ENCODE measurements at regions not wholly inside any gene's neighbourhood (a gene's known extent, or its start where the extent isn't known, plus 50 kb on each side); places are given as distances from the start of the nearest gene placed in this dataset.

DNA sequence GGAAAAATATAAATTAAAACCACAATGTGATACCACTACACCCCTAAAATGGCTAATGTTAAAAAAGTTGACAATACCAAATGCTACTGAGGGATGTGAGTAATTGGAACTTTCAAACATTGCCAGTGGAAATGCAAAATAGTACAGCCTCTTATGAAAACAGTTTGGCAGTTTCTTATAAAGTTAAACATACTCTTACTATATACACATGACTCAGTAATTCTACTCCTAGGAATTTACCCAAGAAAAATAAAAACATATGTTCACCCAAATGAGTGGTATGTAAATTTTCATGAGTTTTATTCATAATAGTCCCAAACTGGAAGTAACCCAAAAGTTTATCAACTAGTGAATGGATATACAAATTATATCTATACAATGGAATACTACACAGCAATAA lies 228.0 kb downstream of the CYP26B1 start:
- DNase-seq = no peak

DNA sequence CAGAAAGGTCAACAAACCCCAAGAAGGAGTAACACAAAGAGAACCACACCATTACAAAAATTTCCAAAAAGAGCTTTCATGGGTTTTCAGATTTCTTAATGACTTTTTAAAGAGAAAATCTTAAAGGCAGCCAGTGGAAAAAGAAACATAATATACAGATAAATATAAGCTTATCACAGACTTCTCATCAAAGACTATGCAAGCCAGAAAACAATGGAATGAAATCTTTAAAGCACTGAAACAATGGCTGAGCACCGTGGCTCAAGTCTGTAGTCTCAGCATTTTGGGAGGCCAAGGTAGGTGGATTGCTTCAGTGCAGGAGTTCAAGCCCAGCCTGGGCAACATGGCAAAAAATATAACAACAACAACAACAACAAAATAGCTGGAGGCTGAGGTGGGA lies 237.4 kb downstream of the CYP26B1 start:
- no peak for DNase-seq

DNA sequence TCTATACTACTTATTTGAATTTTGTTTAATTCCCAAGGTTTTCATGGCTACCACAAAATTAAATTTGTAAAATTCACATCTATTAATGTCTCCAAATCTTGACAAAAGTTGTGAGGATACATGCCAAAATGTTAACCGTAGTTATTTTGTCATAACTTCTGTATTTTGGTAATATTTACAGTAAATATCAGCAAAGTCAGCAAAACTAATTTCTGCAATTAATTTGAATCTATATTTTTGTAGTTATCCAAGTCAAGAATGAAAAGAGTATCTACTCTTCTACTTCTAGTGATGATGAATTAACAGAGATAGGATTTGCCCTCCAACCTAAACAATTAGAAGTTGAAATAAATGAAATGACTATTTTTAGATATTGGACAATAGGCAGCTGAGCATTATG lies 238.9 kb downstream of the CYP26B1 start:
- no peak for DNase-seq

DNA sequence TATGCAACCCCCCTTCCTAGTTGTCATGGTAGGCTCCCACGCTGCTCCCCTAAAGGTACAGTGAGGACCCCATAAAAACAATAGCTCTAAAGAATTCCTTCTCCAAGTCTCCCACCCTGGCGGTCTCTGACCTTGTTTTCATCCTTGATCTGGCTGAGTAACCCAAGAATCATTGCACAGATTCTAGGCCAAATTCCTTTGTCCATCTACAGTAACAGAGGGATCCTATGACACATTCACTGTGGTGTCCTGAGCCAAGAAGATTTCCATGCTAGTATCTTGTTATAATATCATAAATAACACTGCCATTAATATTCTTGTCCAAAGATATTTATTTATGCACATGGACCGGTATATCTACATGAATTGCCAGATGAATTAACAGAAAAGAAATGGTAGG lies 240.2 kb downstream of the CYP26B1 start:
- no peak for DNase-seq

DNA sequence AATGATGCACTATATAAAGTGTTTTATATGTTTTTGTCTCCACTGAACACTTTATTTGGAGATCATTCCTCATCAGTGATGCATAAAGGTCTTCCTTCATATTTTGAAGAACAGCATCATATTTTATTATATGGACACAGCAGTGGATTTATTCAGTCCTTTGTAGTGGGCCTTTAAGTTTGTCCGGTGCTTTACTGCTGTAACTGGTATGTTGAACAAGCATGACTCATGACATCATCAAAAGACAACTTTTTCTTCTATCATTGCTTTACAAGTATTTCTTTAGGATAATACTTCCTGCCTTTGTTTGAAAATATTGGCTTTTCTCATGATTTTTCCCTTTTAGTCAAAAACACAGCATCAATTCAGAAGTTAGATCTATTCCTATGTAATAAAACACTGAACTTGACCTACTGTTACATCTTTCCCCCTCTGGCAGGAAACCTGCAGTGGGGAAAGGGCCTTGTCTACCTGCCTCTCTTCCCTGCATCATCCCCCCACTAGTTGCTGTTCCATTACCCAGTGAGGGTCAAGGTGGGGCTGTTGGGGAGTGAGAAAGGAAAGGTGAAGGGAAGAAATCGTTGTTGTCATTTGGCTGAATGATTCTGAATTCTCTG lies 241.2 kb downstream of the CYP26B1 start:
- DNase-seq = no peak

DNA sequence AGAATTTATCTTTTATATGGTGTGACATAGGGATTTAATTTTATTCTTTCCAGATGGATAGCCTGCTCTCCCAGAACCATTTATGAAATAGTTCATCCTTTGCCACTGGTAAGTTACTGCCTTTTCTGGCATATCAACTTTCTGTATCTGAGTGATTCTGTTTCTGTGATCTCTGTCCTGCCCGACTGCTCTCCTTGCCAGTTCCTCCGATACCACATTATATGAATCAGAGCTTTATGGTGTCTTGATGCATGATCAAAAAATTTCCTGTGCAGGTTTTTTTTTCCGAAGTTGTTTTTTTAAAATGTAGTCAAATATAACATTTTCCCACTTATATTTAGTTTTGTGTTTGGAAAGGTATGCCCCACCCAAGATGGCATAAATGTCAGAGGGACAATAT lies 242.5 kb downstream of the CYP26B1 start:
- DNase-seq = no peak

DNA sequence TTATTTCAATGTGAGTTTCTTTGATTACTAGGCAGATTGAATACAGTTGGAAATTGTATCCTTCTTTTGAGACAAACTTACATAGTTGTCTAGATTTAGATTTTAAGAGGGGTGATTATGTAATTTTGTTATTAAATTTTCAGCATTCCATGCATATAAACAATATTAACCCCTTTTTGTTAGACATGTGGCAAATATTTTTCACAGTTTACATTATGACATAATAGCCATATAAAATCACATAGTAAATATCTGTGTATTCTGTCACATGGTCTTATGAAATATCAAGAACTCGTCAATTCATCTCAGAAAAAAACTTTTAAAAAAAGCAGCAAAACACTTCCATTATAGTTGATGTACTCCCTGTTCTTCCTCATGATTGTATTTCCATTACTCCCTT lies 243.8 kb downstream of the CYP26B1 start:
- no peak for DNase-seq

DNA sequence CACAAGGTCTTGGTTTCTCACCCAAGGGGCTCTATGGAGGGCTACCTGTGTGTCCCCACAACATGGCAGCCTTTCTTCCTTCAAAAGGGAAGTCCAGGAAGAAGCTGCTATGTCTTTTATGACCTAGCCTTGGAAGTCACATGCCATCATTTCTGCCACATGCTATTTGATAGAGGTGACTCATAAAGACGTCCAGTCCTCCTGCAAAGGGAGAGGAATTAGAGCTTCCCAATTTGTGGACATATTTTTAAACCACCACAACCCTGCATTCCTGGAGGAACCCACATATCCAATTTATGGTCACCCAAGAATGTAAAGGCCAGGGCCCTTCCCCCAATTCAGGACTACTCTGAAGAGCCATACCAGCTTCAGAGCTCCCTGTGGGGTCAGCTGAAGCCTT lies 246.2 kb downstream of the CYP26B1 start:
- DNase-seq = no peak

DNA sequence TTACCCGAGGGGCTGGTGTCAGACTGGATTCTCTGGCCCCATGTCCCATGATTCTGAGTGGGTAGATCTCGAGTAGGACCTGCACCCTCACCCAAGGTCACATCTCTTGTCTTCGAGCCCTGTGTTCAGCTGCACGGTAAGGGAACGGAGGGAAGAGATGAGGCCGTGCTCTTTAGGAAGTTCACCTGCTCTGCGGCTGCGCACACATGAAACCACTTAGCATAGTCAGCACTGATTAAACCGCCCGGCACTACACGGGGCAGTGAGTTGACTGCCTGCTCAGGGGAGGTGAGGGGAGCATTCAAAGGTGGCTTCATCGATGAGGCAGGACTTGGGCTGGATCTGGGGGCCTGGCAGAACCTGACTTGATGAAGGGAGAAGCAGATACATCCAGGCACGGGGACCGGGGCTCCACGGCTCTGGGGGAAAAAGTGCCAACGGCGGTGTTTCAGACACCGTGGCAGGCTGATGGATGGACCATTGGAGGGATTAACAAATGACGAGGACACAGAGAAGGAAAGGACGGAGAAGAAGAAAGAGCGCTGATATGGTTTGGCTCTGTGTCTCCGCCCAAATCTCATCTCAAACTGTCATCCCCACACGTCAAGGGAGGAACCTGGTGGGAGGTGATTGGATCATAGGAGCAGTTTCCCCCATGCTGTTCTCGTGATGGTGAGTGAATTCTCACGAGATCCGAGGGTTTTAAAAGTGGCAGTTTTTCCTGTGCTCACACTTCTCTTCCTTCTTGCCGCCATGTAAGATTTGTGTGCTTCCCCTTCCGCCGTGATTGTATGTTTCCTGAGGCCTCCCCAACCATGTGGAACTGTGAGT lies 248.6 kb downstream of the CYP26B1 start:
- DNase-seq = no peak

DNA sequence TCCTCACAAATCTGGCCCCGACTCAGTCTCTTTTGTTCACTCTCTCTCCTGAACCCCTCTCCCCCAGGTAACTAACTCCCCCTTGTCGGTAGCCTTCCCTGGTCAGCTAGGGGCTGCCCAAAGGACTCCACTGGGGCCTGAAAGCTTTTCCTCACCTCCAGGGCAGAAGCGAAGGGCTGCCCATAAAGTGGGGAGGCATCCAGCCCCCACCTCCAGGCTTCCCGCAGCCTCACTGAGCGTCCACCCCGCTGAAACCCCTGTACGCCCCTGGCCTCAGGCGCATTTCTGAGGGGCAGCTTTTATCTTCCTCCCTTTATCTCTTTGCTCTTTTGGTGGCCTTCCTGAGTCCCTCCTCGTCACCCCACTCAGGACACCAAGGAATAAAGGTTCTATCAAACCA lies 249.3 kb downstream of the CYP26B1 start:
- DNase-seq = no peak

DNA sequence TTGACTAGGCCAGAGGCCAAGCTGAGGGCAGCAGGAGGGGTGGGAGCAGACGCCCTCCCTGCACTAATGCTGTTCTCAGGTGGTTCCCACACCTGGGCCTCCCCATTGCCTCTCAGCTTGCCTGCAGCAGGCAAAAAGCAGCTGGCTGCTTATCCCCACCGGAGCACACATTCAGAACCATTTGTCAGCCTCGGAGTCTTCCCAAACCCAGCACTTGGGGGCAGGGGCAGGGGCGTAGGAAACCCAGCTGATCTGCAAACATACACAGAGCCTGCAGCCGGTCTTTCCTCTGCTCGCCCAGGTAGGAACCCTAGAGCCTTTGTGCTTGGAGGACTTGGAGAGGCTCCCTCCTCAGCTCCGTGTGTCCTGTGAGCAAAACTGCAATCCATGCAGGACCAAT lies 249.8 kb downstream of the CYP26B1 start:
- DNase-seq = no peak

DNA sequence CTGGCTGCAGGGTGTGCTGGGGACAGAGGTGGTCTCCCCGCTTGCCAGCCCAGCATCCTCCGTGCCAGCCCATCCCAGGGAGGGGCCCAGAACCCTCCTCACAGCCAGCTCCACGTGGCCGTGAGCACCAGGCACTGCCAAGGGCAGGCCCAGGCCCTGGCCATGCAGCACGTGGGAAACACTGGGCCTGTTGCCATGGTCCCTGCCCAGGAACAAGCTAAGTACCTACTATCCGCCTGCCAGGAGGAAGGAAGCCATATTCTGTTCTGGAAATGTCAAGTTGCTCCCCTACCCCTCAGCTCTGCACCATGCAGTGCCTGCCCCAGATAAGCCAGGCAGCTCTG lies 250.6 kb downstream of the CYP26B1 start:
- no peak for DNase-seq

DNA sequence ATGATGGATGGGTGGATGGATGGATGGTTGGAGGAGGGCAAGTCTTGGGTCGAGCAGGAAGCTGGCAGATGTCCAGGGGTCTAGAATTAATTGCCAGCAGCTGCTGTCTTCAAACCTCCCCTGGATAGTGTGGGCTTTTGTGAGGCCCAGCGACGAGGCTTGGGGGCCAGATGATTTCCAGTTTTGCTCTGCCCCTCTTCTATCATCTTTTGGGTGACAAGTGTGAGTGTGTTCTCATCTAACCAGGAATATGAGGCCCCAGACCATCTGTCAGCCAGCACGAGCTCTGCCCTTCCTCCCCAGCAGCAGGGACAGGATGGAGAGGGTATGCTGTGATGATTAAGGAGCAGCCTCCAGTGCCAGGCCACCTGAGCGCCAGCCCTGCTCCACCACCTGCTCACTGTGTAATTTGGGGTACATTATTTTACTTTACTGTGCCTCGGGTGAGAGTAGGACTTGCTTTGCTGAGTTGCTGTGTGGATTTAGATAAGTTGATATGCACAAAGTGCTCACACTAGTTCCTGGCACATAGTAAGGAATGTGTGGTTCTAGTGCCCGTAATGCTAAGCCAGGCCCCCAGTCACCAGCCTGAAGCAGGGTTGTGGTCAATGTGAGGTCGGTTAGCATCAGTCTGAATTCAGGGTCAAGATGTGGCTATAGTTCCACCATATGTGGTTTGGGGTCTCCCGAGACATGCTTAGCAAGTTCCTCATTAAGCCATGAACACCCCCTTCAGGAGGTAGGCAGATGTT lies 251.1 kb downstream of the CYP26B1 start:
- DNase-seq = no peak

DNA sequence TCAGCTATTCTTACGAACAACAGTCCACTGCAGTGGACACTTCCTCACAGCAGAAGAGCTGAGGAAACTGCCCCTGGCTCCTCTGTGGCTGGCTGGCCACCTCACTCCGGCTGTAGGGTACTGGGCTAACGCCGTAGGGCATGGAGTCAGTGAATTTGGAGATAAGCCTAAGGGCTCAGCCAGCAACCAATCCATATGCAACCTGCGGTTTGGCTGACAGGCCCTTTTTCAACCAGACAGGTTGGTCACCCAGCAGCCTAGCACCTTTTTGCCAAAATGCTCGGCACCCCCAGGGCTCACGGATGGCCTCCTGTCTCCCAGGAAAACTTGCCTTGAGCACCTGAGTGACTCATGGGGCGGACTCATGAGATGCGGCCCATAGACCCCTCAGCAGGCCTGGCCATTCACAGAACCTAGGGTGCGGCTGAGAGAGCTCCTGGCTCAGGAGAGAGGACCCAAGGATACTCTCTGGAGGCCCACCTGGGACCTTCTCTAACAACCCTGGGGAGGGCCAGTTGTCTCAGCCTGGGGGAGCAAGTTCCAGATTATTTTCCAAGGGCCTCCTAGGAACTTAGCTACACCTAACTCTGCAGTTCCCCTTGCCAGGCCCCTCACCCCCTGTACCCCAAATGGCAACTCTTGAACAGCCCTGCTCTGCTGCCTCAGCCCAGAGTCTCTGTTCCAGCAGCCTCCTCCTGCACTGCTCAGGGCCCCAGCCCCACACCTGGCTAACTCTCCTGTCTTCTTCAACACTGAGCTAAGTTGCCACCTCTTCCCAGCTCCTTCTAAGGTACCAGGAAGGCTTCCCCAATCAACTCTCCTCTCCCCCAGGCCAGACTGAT lies 252.1 kb downstream of the CYP26B1 start:
- no peak for DNase-seq

DNA sequence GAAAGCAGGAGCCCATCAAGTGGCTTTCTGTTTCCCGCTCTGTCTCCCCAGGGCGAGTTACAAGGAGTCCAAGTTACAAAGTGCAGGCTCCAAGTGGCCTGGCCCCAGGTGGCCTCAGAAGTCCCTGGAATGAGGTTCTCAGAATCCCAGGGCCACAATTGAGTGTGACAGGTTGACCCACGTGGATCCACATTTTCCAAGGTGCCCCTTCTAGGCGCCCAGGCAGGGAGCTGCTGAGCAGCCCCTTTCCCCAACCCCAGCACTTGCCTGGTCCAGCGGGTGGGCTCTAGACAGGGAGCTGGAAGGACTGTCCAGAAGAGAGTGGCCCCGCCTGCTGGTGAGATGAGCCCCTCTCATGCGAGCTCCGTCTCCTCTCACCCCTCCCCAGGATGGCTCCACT lies 253.4 kb downstream of the CYP26B1 start:
- no peak for DNase-seq

DNA sequence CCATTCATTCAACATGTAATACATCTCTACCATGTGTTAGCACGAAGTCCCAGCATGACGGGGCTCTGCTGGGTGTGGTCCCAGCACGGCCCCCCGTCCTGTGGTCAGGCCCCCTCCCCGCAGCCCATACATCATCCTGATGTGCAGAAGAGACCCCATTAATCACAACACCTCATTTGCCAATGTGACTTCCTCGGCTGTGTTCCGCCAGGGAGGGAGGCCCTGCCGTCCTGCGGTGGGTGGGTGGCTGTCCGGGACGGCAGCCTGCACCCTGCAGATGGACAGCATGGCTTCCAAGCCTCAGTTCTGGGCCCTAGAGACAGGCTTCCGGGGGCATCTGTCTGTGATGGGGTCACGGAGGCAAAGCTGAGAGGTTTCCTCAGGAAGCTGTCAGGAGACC lies 254.0 kb downstream of the CYP26B1 start:
- no peak for DNase-seq

DNA sequence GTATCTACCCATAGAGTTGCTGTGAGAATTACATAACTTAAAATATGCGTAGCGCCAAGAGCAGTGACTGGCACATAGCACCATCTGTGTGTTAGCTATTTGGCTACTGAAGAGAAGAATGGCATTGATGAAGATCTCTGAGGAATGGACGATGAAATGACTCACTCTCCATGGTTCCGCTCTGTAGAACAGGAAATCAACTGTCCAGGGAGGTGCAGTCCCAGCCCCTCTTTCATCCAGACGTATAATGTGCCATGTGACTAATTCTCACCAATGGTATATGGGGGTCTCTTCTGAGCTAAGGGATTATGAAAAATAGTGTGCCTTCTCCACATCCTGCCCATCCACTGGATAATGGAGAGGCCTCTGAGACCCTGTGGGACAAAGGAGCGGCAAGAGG lies 254.8 kb downstream of the CYP26B1 start:
- no peak for DNase-seq

DNA sequence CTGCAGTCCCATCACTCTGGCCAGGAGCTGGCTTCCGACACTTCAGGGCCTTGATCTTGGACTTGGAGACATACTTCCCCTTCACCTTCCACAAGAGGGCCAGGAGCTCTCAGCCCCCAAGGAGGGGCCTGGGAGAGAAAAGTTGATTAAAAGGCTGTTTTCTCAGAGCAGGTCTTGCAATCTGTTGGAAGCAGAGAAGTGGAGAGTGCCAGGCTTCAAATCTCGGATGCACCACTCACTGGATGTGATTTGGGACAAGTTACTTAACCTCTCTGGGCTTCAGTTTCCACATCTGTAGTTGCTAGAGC lies 255.3 kb downstream of the CYP26B1 start:
- DNase-seq = no peak

DNA sequence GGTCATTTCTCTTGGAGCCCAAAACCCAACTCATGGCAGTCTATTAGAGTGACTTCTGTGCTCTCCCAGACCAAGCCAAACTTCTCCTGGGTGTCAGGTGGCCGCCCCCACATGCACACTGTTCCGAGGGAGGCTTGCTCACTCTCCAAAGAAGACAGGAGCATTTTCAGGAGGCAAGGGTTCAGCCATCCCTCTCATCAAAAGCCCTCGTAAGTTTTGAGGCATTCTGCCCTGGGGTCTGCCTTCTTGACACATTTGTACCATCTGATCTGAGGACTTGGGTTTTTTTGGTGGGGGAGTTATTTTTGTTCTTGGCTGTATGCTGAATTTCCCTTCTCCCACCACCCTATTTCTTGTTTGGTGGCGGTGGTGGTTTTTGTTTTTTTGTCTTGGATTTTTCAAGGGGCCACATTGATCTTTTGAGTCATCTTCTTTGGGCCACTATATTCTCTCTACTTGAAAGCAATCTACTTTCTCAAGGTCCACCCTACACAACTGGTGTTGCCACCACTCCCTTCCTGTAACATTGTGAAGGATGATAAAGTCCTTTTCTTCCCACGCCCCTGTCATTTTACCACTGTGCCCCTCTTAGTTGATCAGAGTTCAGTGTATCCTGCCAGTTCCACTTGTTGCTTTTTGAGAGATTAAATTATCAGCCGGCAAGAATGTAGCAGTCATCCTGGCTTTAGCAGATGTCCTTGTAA lies 255.8 kb downstream of the CYP26B1 start:
- no peak for DNase-seq

DNA sequence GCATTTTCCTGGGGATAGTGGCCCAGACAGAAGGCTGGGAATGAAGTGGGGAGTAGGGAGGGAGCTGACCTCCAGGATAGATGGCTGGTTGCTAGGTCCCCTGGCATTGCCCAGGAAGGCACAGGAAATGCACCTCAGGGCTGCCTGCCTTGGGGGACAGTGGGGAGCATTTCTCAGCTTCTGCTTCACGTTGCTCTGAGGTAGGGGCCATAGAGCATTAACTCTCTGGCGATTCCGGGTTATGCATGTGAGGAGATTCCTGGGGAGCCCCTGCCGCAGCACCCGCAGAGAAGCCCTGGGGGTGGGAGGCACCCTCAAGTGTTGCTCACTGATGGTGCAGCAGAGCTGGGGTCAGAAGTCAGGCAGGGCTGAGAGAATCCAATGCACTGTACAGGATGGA lies 256.5 kb downstream of the CYP26B1 start:
- no peak for DNase-seq

DNA sequence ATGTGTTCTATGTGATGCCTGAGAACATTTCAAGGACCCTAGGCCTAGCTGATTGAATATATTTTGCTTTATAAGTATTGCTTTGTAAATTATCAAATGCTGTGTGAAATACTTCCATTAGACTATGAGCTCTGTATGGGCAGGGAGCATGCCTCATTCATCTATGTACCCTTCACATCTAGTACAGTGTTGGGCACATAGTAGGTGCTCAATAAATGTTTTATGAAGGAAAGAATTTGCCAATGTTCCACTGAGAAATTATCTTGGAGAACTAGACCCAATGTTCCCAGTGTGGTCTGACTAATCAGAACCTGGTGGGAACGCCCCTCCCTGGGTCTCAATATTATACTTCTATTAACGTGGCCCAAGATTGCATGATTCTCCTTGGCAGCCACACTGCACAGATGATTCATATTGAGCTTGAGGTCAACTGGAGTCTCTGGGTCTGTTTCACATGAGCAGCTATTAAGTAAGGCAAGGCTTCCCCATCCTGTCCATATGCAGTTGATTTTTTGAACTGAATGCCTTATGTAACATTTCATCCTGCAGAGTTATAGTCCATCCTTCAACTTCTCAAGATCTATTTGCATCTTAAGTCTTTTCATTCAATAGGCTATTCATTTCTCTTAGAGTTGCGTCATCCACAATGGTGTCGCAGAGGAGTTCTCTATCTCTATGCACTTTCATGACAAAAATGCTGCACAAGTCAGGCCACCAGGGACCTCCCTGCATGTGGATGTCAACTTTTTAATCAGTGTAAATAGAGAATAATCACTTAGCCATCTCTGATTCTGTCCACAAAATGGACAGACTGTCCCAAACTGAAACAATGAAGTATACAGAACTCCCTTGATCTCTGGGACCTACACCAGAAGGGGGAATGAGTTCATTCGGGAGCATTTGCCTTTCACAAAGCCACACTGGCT lies 257.6 kb downstream of the CYP26B1 start:
- no peak for DNase-seq

Data from OCI-M1 (cell line).